ENCODE measurements at regions not wholly inside any gene's neighbourhood (a gene's known extent, or its start where the extent isn't known, plus 50 kb on each side); places are given as distances from the start of the nearest gene placed in this dataset.

DNA sequence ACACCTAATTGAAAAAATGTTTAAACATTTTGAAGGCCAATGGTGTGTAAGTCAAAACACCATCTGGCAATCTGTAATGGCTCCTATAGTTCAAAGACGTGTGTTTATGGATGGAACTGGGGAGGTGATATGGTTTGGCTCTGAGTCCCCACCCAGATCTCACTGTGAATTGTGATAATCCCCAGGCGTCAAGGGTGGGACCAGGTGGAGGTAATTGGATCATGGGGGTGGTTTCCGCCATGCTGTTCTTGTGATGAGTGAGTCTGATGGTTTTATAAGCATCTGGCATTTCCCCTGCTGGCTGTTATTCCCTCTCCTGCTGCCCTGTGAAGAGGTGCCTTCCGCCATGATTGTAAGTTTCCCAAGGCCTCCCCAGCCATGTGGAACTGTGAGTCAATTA lies 52.2 kb downstream of the ADRA2C start:
- DNase-seq: no peak

DNA sequence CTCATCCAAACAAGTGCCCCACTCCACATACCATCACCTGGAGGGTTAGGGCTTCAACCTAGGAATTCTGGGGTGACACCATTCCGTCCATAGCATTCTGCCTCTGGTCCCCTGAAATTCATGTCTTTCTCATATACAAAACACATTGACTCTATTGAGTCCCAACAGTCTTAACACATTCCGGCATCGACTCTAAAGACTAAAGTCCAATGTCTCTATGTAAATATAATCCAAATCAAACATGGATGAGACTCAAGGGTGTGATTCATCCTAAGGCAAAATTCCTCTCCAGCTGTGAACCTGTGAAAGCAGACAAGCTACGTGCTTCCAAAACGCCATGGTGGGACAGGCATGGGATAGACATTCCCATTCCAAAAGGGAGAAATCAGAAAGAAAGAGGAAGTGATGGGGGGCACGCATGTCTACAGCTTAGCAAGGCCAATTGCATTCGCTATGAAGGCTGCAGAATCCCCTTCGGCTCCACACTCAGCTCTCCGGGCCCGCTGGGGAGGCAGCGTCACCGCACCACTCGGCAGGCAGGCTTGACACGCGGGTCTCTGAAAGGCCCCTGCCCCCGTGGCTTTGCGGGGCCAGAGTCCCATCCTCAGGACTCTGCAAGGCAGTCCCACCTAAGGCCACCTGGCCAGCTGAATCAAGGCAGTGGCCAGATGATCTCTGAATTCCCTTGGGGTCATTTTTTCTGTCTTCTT lies 53.2 kb downstream of the ADRA2C start:
- no peak for DNase-seq

DNA sequence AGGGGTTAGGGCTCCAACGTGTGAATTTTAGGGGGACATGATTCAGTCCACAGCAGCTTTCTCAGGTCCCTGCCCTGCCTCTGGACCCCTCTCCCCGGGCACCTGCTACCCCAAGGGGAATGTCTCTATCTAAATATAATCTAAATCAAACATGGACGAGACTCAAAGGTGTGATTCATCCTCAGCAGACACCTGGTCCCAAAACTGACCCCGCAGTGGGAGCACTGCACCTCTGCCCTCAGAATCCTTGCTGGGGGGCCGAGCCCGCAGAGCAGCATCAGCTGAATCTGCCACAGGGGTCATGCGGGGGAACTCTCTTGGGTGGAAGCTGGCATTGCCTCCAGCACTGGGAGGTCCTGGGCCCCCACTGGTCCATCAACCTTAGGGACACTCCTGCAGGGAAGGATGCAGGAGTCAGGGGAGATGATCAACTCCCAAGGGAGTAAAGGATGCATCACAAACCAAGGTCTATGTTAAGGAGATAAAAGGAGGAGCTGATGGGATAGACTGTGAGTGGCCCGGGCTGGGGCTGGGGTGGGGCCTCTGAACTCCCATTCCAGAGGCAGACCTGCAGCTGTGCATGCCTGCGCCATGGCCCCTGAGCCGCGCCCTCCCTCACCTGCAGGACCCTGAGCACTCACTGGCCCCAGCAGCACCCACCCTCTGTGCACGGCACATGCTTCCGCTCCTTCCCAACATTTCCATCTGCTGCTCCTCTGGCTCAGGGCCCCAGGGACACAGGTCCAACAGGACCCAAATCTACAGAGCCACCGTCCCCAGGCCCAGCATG lies 54.0 kb downstream of the ADRA2C start:
- DNase-seq: no peak

DNA sequence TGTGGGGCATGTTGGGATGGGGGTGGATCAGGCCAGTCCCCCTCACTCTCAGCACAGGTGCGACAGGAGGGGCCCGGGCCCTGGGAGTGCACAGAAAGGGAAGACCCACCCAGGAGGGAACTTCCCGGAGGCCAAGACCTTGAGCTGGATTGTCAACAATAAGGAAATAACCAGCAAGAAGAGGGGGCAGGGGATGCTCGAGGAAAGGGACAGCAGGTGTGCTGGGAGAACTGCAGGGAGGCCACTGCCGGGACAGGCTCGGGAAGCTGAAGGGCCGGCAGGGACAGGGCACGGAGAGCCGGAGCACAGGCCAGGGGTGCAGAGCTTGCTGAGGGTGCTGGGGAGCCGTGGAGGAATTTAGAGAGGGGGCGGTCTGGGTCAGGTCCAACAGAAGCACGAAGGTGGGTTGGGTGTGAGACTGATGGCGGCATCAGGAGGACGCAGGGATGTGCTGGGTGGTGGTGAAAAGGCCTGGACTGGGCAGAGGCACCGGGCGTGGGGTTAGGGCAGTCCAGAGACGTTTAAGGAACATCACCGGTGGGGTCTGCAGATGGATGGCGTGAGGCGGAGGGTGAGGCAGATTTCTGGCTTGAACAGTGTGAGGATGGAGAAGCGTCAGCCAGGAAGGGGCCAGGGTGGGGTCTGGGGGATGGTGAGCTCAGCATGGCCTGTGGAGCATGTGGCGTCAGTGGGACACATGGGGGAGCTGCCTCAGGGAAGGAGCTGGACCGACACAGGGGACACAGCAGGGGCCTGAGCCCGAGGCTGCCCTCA lies 54.8 kb downstream of the ADRA2C start:
- no peak for DNase-seq

DNA sequence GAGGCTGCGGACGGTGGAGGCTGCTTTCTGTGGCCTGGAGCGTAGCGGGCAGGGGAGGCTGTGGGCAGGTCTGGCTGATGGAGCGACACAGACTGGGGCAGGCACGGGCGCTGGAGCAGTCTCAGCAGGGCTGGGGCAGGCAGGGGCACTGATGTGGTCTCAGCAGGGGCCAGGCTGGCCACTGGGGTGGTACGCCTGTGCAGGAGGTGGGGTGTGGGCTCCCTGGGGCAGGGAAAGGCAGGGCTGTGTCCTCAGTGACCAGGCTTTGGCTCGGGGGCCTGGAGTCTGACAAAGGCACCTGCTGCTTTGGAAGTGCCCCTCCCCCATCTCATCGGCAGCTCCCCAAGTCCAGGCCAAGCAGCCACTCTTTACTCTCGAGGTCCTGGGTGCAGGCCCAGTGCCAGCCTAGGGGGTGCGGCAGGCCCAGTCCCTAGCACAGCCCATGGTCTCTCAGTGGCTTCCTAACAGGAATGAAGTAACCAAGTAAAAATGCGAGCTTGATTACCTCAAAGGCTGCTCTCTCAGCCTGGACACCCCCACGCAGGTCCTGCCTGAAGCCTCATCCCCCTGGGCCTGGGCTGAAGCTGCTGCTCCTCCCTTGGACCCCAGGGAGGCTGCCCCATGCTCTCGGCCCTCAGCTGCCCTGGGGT lies 55.5 kb downstream of the ADRA2C start:
- DNase-seq: no peak

DNA sequence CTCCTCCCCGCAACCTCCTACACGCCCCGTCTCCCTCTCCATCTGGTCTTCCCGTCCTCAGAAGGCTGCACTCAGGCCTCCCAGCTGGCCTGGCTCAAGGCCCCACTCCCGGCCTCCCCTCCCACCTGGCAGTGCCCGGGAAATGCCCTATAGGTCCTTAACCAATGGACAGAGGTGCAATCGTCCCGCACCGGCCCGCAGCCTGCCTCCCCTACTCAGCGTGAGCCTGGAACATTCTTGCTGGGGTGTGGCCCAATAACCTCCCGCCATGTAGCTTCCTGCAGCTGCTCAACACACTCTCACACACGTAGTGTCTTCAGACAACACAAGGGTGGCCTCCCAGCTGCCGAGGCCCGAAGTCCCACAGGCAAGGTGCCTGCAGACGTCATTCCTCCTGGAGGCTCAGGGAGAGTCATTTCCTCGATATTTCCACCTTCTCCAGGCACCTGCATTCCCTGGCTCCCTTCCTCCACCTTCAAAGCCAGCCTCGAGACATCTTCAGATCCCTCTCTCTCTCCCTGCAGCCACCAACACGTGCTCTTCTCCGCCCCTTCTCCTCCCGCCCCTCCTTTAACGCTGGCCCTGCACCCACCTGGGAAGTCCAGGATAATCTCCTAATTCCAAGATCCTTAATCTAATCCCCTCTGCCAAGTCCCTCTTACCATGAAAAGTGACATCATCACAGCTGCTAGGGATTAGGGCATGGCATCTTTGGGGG lies 56.2 kb downstream of the ADRA2C start:
- no peak for DNase-seq

DNA sequence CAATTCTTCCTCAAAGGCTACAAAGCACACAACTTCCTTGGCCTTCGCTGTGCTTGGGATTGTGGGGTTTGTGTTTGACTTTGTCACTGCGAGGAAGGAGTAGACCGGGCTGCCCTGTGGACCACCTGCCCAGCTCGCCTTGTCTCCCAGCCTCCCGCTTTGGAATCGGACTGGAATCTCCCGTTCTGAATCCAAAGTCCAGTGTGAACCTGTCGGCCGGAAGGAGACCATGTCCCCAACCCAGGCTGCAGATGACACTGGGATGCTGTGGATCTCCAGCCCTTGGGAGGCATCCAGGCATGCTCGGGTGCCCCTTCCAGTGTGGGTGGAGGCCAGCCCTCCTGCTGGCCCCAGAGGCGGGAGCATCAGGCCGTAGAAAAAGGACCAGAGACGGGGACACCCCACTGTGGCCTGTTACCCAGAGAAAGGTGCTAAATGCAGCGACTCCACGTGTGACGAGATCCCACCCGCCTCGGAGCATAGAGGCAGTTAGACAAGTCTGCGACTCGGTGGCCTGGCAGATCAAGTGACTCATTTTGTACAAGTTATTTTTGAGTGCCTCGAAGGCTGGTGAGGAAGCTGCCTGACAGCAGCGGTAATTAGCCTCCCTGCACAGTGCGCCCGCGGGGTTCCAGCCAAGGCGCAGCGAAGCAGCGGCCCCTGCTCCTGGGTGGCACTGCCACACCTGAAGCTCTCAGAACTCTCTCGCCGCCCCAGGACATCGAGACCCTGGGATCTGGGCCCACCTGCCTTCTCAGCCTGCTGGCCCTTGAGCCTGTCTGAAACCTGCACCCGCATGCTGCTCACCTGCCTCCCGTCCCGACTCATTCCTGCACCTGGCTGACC lies 57.5 kb downstream of the ADRA2C start:
- DNase-seq: no peak

DNA sequence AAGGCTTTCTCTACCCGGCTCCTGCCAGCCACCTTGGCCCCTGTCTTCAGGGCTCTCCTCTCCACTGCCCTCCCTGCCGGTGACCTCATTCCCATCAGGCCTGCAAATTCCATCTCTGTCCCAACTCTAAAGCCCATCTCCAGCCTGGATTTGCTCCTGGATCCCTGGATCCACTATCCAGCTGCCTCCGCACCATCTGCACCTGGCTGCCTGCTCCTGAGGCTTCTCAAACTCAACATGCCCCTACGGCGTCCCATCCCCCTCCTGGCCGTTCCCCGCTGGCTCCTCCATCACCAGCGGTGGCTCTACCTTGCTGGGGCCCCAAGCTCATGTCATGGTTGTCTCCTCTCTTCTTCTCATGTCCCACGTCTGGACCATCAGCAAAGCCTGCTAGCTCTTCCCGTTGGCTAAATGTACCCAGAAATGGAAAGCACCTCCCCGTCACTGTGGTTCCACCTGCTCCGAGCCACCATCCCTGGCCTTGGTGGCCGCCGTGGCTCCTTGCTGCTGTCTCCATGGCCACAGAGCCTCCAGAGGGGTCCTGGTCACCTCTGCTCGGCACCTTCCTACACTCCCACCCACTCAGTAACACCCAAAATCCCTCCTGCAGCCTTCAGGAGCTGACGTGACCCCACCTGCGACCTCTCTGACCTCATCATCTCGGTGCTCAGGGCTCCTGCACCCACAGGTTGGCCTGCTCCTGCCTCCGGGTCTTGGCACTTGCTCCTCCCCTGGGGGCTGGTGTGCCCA lies 58.5 kb downstream of the ADRA2C start:
- no peak for DNase-seq

DNA sequence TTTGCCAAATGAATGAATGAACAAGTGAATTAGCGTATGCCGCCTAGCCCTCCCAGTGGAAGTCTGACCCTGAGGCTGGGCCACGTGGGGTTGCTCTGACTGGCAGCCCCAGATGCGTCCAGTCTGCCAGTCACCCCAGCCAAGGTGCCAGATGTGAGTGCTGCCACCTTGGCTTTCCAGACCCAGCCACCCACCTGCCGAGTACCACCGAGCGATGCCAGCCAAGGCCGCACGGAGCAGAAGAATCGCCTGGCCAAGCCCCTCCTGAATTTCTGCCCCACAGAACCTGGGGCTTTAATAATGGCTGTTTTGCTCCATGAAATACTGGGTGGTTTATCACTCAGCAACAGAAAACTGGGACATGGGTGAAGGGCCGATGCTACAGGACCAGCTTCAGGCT lies 59.3 kb downstream of the ADRA2C start:
- DNase-seq: no peak

DNA sequence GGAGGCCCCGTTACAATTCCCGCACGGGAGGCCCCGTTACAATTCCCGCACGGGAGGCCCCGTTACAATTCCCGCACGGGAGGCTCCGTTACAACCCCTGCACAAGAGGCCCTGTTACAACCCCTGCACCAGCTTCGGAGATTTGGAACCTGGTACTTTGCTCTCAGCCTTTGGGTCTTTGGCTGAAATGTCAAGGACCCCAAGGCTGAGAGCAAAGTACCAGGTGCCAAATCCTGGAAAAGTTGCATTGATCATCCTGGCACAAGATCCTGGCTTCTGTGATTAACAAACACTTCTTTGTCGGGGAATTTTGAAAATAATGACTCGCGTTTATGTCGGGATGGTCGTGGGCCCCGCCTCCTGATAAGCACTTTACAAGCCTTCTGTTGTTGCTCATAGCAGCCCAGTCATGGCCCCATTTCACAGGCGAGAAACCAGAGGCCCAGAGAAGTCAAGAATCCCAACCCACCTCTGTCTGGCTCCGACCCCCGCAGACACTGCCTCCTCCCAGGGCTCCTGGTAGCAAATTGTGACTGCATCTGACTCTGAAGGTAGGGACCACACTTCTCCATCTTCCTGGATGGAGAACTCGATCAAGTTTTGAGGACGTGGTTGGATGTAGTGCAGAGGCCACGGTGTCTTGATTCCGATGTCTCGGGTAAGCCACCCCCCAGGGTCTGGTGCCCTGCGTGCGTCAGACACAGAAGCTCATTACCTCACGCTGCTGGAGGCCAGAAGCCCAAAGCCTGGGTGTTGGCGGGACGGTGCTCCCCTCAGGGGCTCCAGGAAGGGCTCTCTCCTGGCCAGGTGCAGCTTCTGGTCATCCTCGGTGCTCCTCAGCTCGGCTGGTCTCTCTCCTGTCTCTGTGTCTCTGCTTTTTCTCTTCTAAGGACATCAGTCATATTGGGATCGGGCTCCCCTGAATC lies 60.3 kb downstream of the ADRA2C start:
- no peak for DNase-seq

DNA sequence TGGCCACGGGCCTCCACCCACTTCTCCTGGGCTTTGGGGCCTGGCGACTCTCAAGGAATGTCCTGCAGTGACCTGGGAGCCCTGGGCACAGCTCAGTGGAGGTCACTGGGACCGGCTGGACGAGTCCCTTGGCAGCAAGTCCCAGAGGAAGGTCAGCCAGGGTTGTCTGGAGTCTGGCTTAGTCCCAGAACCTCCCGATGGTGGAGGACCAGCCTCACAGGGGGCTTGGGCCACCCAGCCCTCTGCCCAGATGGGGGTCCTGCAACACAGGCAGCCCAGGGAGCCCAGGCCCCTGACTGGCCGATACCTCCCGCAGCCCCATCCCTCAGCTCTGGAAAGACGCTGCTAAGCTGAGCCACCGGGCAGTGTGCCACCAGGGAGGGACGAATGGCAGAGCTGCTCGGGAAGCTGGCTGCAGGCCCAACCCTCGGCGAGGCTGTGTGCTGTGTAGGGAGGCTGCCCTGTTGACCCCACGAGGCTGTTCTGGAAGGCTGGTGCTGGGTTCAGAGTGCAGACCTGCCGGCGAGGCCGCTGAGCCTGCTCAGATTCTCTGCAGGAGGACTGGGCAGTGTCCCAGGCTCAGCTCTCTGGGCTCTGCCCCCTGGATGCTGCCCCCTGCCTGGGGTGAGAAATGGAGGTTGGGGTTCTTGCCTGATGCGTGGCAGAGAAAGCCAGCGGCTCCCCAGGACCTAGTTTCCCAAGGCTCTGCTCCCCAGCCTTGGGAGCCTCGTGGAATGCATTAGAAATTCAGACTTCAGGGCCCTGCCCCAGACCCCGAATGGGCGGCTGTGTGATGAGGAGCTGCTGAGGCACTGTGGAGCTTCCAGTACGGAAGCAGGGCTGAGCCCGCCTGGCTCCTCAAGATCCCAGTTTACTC lies 61.7 kb downstream of the ADRA2C start:
- no peak for DNase-seq

DNA sequence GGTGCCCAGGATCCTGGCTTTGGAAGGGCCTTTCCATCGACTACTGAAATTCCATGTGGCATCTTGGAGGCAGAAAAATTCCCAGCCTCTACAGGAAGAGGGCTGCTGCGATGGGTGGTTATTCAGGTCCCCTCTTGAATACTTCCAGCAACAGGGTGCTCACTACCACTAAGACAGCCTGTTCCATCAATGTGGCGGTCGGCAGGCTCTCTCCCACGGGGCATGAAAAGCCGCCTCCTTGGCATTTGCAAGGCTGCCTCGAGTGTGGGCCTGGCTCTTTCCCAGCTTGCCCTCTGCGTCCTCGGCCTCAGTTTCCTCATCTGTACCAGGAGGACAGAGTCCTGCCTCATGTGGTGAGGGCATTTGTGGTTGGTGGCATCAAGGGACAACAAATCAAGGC lies 62.4 kb downstream of the ADRA2C start:
- DNase-seq: no peak

DNA sequence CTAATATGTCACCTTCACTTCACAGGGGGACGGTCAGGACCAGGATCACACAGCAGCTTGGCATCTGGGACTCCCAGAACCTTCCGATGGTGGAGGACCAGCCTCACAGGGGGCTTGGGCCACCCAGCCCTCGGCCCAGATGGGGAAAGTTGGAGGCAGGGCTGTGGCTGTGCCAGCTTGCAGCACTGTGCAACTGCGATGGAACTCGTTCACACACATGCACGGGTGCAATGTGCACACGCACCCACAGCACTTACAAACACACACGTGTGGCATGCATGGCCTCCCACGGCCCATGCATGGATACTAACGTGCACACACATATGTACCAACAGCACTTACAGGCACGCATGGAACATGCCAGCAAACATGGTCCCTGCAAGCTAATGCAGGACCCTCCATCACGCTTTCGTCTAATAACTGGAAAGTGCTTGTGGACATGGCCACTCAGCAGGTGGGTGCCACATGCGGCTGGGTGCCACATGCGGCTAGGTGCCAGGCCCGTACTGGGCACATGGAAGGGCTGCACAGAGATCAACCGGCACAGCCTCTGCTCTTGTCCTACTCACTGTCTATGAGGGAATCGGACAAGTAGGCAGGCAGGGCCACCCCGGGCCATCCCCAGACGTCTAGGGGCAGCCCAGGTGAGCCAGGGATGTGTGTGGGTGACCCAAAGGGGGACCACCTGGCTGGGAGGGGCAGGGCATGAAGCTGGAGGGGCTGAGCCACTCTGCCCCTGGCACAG lies 63.2 kb downstream of the ADRA2C start:
- DNase-seq: no peak

DNA sequence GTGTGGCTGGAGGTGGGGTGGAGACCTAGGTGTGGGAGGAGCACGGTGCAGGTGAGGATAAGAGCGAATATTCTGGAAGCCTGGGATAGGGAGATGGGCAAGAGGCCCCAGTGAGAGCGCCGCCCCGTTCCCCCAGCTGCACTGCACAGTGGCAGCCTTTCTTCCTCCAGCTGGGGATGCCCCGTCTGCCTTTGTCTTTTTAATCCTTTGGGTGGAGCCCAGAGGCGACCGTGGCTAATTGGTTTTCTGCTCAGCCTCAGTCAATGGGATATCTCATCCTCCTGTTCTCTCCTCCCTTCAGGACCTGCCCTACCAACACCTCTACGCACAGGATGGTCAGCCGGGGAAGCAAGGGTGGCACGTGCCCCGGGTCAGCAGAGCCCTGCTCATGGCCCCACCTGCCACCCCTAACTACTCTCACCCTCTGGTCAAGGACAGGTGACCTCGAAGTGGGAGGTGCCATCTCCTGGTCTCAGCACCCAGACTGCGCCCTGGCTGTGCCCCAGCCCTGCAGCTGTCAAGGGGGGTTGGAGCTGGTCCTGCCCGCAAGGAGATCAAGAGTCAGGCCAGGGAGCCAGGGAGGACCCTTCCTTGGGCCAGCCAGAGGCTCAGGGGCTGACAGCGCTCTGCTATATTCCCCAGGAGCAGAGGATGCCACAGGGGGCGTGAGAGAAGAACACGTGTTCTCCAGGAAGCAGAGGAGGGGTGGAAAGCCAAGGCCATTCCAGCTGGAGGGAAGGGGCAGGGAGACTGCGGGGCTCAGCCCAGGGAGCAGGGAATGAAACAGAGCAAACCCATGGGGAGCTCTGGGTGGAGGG lies 64.0 kb downstream of the ADRA2C start:
- DNase-seq: no peak

DNA sequence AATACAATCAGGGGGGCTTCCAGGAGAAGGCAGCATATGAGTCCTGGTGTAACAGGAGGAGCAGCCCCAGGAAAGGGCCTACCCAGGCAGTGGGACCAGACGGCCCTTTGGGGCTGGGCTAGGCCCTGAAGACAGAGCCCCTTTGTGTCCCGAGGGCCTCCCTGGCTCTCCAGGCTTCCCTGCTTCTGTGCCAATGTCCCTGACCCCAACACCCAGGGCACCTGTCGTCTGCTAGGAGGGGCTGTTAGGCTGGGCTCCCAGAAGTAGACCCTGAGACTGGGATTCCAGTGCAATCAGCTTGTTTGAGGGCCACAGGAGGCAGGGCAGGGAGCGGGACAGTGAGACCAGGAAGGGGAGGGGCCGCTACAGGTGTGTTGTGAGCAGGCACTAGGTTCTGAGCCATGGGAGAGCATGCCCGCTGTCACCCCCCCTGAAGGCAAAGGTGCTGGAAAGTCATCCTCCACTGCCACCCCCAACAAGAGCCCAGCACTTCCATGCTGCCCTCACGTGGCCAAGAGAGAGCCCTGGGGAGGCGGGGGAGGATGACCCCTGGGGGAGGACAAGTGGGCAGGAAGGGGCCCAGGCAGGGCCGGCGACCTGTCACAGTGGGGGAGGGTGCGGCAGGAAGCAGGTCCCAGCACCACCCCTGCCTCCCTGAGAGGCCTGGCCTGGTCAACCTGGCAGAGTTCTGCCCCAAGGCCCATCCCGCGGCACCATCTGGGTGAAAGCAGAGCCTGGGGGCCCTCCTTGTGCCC lies 64.8 kb downstream of the ADRA2C start:
- no peak for DNase-seq
